ENCODE measurements at regions not wholly inside any gene's neighbourhood (a gene's known extent, or its start where the extent isn't known, plus 50 kb on each side); places are given as distances from the start of the nearest gene placed in this dataset.

- TF ChIP-seq CTCF (conservative IDR thresholded peaks at IDR 0.05; ENCODE audit: low read depth, low read length) (no peak), EZH2phosphoT487 (IDR thresholded peaks at IDR 0.05; ENCODE audit: borderline replicate concordance, low read length) (no peak), EZH2 (IDR thresholded peaks at IDR 0.05; ENCODE audit: low read length, unreplicated experiment) (no peak)
Observed at GRCh38 chr2:143852759-143853158, 667.2 kb downstream of the ZEB2 start.

Measured in PC-3 (cell line).